ENCODE measurements at regions not wholly inside any gene's neighbourhood (a gene's known extent, or its start where the extent isn't known, plus 50 kb on each side); places are given as distances from the start of the nearest gene placed in this dataset.

- Mint-ChIP-seq H3K27me3 (ENCODE audit: unreplicated experiment) (no peaks in the 10 kb centered on the region), H3K27ac (ENCODE audit: unreplicated experiment) (no peak overlapping the region), H3K4me1 (ENCODE audit: low read depth, unreplicated experiment) (no peaks in the 10 kb centered on the region), H3K36me3 (ENCODE audit: insufficient read depth, unreplicated experiment) (no peaks in the 10 kb centered on the region), H3K4me3 (ENCODE audit: low read depth, unreplicated experiment) (no peak overlapping the region), H3K9me3 (ENCODE audit: low read depth, unreplicated experiment) (peaks cover 3% of the 10 kb centered on the region)
- DNase-seq: no peak
- intact Hi-C loops (cut with micrococcal nuclease; ENCODE audit: unreplicated experiment): no loop called here
- no peak for TF ChIP-seq CTCF (IDR thresholded peaks at IDR 0.05; ENCODE audit: unreplicated experiment)
- CTCF ChIA-PET: no interaction called here
- no TSS peak for BruUV-seq (replicated peaks)
Measured at GRCh38 chr1:55594701-55595100, 379.5 kb upstream of the USP24 start.

- Mint-ChIP-seq H3K4me3 (ENCODE audit: low read depth, unreplicated experiment) (no peak overlapping the region), H3K9me3 (ENCODE audit: low read depth, unreplicated experiment) (peaks cover 3% of the 10 kb centered on the region), H3K36me3 (ENCODE audit: insufficient read depth, unreplicated experiment) (no peaks in the 10 kb centered on the region), H3K4me1 (ENCODE audit: low read depth, unreplicated experiment) (no peaks in the 10 kb centered on the region), H3K27ac (ENCODE audit: unreplicated experiment) (no peak overlapping the region), H3K27me3 (ENCODE audit: unreplicated experiment) (no peaks in the 10 kb centered on the region)
- CTCF ChIA-PET: no interaction called here
- no peak for DNase-seq
- BruUV-seq (replicated peaks): no TSS peak
- TF ChIP-seq CTCF (IDR thresholded peaks at IDR 0.05; ENCODE audit: unreplicated experiment): no peak
- intact Hi-C loops (cut with micrococcal nuclease; ENCODE audit: unreplicated experiment): no loop called here
Measured at GRCh38 chr1:55593298-55593697, 378.1 kb upstream of the USP24 start.

- CTCF ChIA-PET: no interaction called here
- no TSS peak for BruUV-seq (replicated peaks)
- TF ChIP-seq CTCF (IDR thresholded peaks at IDR 0.05; ENCODE audit: unreplicated experiment): no peak
- no peaks in the 10 kb centered on the region for H3K9me3 Mint-ChIP-seq (ENCODE audit: low read depth, unreplicated experiment)
- intact Hi-C loops (cut with micrococcal nuclease; ENCODE audit: unreplicated experiment): no loop called here
- DNase-seq: no peak
- no peaks in the 10 kb centered on the region for H3K27me3 Mint-ChIP-seq (ENCODE audit: unreplicated experiment)
- no peaks in the 10 kb centered on the region for H3K4me1 Mint-ChIP-seq (ENCODE audit: low read depth, unreplicated experiment)
- H3K27ac Mint-ChIP-seq (ENCODE audit: unreplicated experiment): no peak overlapping the region
- H3K36me3 Mint-ChIP-seq (ENCODE audit: insufficient read depth, unreplicated experiment): no peaks in the 10 kb centered on the region
- H3K4me3 Mint-ChIP-seq (ENCODE audit: low read depth, unreplicated experiment): no peak overlapping the region
Measured at GRCh38 chr1:55592122-55592521, 377.0 kb upstream of the USP24 start.

- intact Hi-C loops (cut with micrococcal nuclease; ENCODE audit: unreplicated experiment): no loop called here
- H3K4me3 Mint-ChIP-seq (ENCODE audit: low read depth, unreplicated experiment): no peak overlapping the region
- H3K27ac Mint-ChIP-seq (ENCODE audit: unreplicated experiment): no peak overlapping the region
- H3K27me3 Mint-ChIP-seq (ENCODE audit: unreplicated experiment): no peaks in the 10 kb centered on the region
- DNase-seq: no peak
- BruUV-seq (replicated peaks): no TSS peak
- TF ChIP-seq CTCF (IDR thresholded peaks at IDR 0.05; ENCODE audit: unreplicated experiment): no peak
- CTCF ChIA-PET: no interaction called here
- peaks cover 5% of the 10 kb centered on the region for H3K4me1 Mint-ChIP-seq (ENCODE audit: low read depth, unreplicated experiment)
- H3K9me3 Mint-ChIP-seq (ENCODE audit: low read depth, unreplicated experiment): peaks cover 2% of the 10 kb centered on the region
- H3K36me3 Mint-ChIP-seq (ENCODE audit: insufficient read depth, unreplicated experiment): no peaks in the 10 kb centered on the region
Measured at GRCh38 chr1:55589671-55590297, 374.6 kb upstream of the USP24 start.

All from Calu3 (cell line).